ENCODE measurements at regions not wholly inside any gene's neighbourhood (a gene's known extent, or its start where the extent isn't known, plus 50 kb on each side); places are given as distances from the start of the nearest gene placed in this dataset.
A peak's percentile ranks its signal among the peaks of the same experiment; 100 is the strongest.

DNA sequence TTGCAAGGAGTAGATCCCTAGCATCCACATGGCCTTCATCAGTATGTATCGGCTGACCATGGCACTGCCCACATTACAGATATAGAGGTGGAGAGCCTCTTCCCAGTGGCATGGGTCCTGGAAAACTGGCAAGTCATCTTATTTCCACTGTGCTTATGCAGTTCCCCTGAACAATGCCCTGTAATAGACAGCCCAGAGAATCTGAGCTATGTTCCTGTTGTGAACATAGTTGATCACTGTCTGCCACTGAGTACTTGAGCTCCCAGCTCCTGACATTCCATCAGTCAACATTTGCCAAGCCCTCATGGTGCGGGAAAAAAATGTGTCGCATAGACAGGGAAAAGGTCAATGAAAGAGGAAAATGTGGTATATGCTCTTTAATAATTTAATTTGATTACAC, 861.9 kb downstream of the CDY2B start:
- TF ChIP-seq, protein P1, sequence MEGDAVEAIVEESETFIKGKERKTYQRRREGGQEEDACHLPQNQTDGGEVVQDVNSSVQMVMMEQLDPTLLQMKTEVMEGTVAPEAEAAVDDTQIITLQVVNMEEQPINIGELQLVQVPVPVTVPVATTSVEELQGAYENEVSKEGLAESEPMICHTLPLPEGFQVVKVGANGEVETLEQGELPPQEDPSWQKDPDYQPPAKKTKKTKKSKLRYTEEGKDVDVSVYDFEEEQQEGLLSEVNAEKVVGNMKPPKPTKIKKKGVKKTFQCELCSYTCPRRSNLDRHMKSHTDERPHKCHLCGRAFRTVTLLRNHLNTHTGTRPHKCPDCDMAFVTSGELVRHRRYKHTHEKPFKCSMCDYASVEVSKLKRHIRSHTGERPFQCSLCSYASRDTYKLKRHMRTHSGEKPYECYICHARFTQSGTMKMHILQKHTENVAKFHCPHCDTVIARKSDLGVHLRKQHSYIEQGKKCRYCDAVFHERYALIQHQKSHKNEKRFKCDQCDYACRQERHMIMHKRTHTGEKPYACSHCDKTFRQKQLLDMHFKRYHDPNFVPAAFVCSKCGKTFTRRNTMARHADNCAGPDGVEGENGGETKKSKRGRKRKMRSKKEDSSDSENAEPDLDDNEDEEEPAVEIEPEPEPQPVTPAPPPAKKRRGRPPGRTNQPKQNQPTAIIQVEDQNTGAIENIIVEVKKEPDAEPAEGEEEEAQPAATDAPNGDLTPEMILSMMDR (IDR thresholded peaks at IDR 0.05; ENCODE audit: insufficient read depth, low read depth, low read length): no peak

DNA sequence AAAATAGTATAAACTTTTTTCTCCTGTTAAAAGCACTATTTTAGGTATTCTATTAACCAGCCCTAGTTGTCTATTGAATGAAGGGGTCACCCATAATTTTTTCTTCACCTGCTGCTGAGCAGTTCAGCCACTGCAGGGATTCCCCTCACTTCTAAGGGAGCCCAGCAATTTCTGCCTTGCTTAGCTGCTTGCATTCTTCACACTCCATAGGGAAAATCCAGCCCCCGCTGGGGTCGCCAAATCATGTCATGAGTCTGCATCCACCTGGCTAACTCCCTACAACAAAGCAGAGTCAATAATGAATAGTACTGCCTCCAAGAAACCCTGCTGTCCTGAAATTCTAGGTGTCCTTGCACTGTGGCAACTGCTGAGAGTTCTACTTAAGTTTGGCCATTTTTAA, 886.5 kb downstream of the CDY2B start:
- no peak overlapping the region for H3K4me3 ChIP-seq (ENCODE audit: low read depth, low read length)
- no peak for DNase-seq (ENCODE audit: low read depth)
- TF ChIP-seq, protein P1 (IDR thresholded peaks at IDR 0.05; ENCODE audit: insufficient read depth, low read depth, low read length): no peak

More for the DNA sequence above, 861.9 kb downstream of the CDY2B start:
- no peak overlapping the region for H3K4me3 ChIP-seq (ENCODE audit: low read depth, low read length)
- DNase-seq (ENCODE audit: low read depth): no peak

DNA sequence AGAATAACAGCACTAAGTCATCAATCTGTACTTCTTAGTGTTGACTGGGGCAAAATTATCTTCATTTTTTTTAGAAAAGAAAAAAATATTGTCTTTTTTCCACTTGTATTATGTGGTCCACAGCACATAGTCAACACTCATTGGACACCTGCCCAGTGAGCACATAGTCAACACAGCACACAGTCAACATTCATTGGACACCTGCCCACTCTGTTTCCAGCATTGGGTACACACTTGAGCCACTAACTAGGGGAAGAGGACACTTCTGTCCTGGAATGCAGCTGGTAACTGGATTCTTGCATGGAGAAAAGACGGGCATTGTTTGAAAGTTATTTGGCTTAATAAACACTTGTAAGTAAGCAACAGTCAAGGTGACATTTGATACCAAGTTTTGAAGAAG, 898.2 kb downstream of the CDY2B start:
- H3K4me3 ChIP-seq (ENCODE audit: low read depth, low read length): no peak overlapping the region
- TF ChIP-seq, protein P1 (IDR thresholded peaks at IDR 0.05; ENCODE audit: insufficient read depth, low read depth, low read length): no peak

DNA sequence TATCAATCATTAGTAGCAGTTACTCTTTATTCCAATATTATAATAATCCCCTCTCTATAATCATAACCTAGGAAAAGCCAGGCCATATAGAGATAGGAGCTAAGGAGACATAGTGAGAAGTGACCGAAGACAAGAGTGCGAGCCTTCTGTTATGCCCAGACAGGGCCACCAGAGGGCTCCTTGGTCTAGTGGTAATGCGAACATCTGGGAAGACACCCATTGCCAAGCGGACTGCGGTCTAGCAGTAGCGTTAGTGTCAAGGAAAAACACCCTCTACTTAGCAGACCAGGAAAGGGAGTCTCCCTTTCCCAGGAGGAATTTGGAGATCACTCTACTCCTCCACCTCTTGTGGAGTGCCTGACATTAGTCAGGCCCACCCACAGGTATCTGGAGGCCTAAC, 920.9 kb downstream of the CDY2B start:
- TF ChIP-seq, protein P1 (IDR thresholded peaks at IDR 0.05; ENCODE audit: insufficient read depth, low read depth, low read length): peak; percentile 9
- peak; percentile 0 for DNase-seq (ENCODE audit: low read depth)
- no peak overlapping the region for H3K4me3 ChIP-seq (ENCODE audit: low read depth, low read length)

More for the DNA sequence above, 898.2 kb downstream of the CDY2B start:
- DNase-seq (ENCODE audit: low read depth): no peak

DNA sequence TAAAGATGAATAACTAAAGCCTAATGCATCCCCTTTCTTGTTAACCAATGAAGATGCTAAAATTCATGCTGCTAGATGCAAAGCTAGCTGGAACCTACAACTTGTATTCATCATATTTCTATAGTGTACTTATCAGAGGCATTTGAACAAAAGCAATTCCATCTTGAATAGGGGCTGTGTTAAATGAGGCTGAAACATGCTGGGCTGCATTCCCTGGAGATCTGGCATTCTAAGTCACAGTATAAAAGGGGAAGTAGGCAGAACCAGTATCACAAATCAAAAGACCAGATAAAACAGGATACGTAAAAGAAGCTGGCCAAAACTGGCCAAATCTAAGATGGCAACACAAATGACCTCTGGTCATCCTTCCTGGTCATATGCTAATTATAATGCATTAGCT, 932.8 kb downstream of the CDY2B start:
- H3K4me3 ChIP-seq (ENCODE audit: low read depth, low read length): no peak overlapping the region
- TF ChIP-seq, protein P1 (IDR thresholded peaks at IDR 0.05; ENCODE audit: insufficient read depth, low read depth, low read length): no peak
- DNase-seq (ENCODE audit: low read depth): no peak
